HL-60 (cell line): ENCODE measurements at regions not wholly inside any gene's neighbourhood (a gene's known extent, or its start where the extent isn't known, plus 50 kb on each side); places are given as distances from the start of the nearest gene placed in this dataset.

Experiments
- CTCF ChIP-seq: IDR thresholded peaks from one replicate; pipeline ENCODE4 v1.5.1; 2011; ENCODE audit warnings: low read length, control low read depth, inconsistent platforms; ENCODE audit not compliant: insufficient read depth
- POLR2AphosphoS5 ChIP-seq: IDR thresholded peaks from 2 replicates; pipeline ENCODE4 v1.6.1; 2012; ENCODE audit warnings: low read depth

GRCh38 chr15:61541516-61541915, 312.4 kb upstream of the RORA start:
- TF ChIP-seq POLR2AphosphoS5 (no peak), CTCF (no peak)
